ENCODE measurements at regions not wholly inside any gene's neighbourhood (a gene's known extent, or its start where the extent isn't known, plus 50 kb on each side); places are given as distances from the start of the nearest gene placed in this dataset.
A peak's percentile ranks its signal among the peaks of the same experiment; 100 is the strongest.
"Not testable (repeated sequence)": the region's sequence is repeated elsewhere in the genome, so short reads cannot be mapped to it uniquely, and the experiment has no call there.

DNA sequence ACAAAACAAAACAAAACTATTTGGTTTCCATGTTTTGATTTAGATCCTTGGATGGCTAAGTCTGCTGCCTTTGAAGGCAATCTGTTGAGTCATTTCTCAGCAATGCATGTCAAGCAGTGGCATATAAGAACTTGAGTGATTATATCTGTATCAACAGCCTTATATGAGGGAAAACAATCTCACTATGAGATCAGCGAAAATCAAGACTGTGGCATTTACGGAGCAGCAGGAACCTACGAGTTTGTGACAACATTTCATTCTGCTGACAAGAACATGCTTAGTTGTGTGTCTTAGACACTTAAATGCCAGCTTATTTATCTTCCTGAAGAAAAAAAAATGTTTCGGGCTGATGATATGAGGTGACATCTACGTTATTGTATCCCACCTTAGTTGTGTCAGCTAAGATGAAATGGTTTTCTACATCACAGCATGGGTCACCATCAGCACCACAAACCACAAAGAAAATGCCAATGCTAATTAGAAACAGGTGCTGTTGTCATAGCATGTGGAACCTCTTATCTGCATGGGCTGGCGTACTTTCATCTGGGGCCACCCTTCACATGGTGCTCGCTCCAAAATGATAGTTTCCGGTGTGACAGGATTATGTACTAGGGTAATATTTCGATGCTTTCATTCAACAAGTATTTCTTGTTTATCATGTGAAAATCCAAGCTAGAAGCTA is 1085.5 kb downstream of the SORCS1 start:
- no peak for DNase-seq (ENCODE audit: low read depth)

DNA sequence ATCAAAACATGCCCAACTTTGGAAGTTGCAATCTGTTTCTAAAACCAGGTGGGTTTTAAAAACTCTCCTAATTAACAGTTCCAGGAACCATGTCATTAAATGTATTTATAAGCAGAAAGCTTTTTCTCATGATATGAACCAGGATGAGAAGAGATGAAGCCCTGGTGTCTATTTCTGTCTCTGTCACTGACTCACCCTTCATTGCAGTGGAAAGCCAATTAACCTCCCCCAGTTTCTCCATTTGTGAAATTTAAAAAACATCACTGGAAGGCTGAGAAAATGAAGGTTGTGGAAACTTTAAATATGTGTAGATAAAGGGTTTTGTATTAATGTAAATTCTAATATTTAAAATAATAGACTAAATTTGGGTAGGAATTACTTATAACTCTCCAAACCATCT is 1088.0 kb downstream of the SORCS1 start:
- no peak for DNase-seq (ENCODE audit: low read depth)

DNA sequence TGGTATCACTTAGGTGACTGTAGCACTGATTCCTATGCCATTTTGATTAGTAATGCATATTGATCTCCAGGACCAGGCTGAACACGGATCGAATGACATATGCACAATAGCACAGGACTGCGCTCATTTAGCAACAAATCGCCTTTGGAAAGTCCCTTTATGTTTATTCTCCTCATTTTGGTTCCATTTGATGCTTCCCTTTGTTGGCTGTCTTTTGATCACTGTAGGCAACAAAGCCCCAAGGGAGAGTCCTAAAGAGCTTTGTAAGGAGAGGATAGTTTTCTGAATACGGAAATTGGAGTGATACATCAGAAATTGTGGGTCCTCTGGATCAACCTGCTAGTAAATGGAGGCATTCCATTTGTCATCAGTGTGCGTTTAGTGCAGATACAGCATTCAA is 1111.4 kb downstream of the SORCS1 start:
- DNase-seq (ENCODE audit: low read depth) = no peak

DNA sequence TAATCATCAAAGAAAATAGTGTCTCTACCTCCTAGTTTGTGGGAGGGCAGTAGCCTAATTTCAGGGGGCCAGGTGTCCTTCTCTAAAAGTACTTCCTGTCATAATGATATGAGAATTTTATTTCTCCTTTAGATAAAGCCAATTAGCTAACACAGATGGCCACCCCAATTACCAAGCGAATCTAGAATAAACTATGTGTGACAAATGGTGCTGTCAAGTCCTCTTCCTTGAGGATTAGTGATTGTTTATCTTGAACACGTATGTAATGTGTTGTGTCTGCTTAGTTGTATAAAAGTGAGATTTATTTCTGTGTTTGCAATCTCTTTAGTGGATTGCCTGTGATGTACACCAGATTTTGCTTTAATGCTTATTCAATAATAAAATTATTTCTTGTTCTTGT is 1120.0 kb downstream of the SORCS1 start:
- no peak for DNase-seq (ENCODE audit: low read depth)

DNA sequence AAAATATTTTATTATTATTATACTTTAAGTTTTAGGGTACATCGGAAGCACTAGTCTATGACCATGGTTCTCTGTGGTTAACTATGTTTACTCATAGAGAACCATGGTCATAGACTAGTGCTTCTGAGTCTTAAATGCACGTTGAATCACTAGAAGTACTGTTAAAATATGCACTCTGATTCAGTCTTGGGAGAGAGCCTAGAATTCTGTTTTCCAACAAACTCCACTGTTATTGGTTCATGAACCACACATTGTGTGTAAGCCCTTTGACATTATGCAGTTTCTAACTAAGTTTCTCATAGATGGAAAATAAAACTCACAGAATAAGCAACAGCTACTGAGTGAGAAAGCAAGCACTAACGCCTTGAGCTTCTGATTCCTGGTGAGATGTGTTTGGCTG is 1120.6 kb downstream of the SORCS1 start:
- peak; percentile 45 for DNase-seq (ENCODE audit: low read depth)

DNA sequence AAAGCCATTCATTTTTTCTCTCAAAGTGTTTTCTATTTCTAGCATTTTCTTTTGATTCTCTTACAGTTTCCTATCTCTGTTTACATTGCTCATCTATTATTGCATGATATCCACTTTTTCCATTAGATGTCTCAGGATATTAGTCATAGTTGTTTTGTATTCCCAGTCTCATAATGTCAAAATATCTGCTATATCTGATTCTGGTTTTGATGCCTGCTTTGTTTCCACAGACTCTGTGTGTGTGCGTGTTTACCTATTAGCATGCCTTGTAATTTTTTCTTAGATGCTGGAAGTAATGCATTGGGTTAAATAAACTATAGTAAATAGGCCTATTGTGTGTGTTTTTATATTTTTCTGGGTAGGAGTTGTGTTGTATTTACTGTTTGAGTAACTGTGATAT is 1126.3 kb downstream of the SORCS1 start:
- DNase-seq (ENCODE audit: low read depth) = no peak

DNA sequence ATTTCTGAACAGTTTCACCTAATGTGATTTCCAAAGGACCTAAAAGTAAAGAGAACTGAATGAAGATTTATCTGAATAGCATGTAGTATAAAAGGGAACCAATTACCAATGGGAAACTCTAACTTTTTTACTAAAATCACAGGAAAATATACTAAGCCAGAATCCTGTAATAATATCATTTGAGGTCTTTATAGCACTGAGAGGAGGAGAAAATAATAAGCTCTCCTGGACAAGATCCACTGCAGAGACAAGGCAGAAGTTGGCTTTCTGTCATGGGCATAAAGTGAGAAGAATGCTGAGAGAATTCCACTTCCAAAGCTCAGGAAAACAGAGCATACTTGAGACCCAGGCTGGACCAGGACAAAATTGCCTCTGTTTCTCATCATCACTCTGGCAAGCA is 1131.4 kb downstream of the SORCS1 start:
- DNase-seq (ENCODE audit: low read depth) = no peak

DNA sequence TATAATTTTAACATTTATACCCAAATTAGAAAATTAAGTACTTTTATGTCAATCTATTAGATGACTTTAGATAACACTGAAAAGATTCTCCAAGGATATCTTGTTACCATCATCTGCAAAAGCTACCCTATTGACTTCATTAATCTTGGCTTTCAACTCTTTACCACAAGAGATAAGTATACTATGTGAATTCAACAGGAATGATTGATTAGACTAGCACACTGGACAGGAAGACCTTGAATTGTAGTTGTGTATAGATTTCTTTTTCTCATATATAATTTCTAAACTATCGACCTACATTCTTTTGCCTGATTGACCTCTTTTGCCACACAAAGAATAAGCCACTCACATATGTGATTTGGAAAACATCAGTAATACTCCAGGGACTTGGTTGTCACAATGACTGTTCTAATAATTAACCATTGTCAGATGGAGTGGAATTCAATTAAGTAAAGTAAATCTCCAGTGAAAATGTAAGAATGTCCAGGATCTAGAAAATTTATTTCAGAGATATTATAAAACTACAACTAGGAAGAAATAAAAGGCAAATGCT is 1132.0 kb downstream of the SORCS1 start:
- no peak for DNase-seq (ENCODE audit: low read depth)

DNA sequence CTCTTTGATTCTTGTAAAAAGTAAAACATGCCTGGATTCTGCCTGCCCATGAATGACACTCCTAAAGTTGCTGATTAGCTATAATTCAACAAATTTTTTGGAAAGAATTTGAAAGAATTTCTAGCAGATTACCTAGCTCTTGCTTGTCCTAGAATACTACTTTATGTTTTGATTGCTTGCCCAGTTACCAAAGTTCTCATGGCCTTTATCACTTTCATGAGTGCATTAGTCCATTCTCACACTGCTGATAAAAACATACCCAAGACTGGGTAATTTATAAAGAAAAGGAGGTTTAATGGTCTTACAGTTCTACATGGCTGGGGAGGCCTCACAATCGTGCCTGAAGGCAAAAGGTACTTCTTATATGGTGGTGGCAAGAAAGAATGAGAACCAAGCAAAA is 1137.3 kb downstream of the SORCS1 start:
- DNase-seq (ENCODE audit: low read depth) = no peak

DNA sequence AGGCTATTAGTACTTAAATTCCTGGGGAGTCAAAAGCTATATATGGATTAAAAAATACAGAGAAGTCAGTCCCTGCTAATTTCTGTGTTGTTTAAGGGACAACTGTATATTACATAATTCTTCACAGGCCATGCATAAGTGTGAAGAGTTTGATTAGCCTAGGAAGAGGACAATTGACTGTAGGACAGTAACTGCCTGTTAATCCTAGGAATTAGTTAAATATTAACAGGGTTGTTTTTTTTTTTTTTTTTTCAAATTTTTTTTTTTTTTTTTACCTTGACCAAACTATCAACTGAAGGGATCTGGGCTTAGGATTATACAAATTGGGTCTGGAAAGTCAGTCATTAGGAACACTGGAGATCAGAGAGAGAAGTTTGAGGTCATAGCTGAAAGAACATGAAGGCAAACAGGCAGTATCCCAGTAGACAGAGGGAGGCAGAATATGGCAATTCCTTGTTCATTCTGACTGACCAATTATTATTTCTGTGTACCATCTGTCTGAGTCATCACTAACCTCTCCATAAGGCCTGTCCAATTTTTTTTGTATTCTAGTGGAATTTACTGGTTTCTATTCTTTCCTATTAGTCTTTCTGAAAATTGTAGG is 1139.2 kb downstream of the SORCS1 start:
- DNase-seq (ENCODE audit: low read depth) = no peak

DNA sequence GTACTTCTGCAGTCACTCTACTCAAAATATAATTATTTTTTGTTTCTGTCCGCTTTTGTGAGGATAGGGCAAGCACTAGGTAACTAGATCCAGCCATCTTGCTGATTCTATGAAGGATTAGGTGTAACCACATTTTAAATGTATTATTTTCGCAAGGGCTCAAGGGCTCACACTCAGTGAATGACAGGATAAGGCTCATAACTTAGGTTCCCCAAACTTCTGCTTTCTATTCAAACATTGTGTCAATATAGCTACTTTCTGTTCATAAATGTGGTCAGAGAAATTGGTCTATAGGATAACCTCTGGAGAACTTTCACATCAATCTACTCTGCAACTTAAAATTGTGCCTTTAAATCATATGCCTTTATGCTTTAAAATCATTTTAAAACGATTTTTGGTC is 1141.2 kb downstream of the SORCS1 start:
- no peak for DNase-seq (ENCODE audit: low read depth)

DNA sequence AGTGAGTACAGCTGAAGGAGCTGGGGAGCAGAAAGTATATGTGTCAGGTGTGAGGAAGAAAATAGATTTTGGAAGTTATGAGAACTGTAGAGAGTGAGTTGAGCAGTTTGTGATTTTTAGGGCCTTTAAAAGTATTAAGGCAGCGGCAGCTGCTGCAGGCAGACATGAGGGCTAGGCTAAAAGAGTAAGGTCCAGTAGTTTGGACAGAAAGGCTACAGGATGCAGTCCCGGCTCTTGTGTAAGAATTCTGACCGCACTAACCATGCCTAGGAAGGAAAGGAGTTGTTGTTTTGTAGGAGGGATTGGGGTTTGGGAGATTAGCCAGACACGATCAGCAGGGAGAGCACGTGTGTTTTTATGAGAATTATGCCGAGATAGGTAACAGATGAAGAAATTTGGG is 1144.9 kb downstream of the SORCS1 start:
- DNase-seq (ENCODE audit: low read depth) = not testable (repeated sequence)

DNA sequence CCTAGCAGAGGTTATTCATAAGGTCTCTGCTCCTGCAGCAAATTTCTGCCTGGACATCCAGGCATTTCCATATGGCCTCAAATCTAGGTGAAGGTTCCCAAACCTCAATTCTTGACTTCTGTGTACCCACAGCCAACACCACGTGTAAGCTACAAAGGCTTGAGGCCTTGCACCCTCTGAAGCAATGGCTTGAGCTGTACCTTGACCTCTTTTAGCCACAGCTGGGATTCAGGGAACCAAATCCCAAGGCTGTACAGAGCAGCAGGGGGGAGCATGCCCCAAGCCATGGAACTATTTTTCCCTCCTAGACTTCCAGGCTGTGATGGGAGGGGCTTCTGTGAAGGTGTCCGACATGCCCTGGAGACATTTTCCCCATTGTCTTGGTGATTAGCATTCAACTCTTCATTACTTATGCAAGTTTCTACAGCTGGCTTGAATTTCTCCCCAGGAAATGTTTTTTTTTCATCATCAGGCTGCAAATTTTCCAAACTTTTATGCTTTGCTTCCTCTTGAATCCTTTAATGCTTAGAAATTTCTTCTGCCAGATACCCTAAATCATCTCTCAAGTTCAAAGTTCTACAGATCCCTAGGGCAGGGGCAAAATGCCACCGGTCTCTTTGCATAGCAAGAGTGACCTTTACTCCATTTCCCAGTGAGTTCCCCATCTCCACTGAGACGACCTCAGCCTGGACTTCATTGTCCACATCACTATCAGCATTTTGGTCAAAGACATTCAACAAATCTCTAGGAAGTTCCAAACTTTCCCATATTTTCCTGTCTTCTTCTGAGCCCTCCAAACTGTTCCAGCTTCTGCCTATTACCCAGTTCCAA is 1148.9 kb downstream of the SORCS1 start:
- DNase-seq (ENCODE audit: low read depth) = not testable (repeated sequence)

DNA sequence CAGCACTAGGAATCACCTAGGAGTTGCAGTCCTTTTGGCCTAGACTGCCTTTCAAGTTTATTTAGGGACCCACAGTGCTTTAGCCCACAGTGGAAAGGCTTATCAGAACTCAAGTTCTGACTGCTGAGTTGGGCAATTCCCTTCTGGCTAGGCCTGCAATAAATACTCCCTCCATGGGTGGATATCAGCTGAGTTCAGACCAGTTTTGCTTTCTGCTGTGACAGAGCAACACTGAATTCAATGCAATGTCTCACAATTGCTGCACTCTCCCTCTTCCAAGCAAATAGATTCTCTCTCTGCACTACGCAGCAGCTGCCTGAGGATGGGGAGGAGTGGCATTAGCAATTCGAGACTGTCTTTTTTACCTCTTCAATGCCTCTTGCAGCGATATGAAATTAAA is 1153.3 kb downstream of the SORCS1 start:
- DNase-seq (ENCODE audit: low read depth) = no peak

DNA sequence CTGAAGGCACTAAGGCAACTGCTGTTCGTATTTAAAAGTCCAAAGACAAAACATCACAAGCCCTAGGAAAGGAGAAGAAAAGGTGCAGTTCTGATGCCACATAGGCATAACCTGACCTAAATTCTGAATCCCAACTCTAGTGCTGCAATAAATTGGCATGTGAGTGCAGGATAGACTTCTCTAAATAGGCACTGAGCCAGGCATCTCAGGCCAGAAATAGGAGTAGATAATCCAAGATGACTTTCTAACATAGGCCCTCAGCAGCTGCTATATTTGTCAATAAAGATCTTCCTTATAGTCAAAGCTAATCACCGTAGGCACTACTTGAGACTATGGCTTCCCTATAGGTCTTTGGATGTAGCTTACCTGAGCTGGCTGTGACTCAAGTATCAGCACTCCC is 1163.8 kb downstream of the SORCS1 start:
- DNase-seq (ENCODE audit: low read depth) = no peak

DNA sequence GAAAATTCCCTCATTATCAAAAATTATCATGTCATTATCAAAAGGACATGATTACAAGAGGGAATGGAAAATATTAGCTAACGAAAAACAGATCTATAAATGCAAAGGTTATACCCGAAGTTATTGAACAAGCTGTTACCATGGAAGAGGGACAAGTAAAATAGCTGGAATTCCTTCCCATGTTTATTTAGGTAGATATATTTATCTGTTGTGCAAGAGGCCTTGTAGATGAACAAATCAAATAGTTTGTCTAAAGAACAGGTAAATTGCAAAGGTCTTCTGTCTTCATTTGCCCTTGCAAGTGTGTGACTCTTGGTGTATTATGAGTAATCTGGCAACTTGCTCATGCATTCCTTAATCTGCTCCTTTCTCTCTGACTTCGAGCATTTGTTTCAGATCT is 1170.9 kb downstream of the SORCS1 start:
- DNase-seq (ENCODE audit: low read depth) = no peak

DNA sequence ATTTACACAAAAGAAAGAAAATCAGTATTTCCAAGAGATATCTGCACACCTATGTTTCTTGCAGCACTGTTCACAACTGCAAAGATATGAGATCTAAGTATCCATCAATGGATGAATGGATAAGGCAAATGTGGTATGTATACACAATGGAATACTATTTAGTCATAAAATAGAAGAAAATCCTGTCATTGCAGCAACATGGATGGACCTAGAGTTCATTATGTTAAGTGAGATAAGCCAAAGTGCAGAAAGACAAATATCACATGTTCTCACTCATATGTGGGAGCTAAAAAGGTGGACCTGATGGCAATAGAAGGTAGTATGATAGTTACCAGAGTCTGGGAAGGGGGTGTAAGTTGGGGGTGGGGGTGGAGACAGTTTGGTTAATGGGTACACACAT is 1171.6 kb downstream of the SORCS1 start:
- DNase-seq (ENCODE audit: low read depth) = no peak

DNA sequence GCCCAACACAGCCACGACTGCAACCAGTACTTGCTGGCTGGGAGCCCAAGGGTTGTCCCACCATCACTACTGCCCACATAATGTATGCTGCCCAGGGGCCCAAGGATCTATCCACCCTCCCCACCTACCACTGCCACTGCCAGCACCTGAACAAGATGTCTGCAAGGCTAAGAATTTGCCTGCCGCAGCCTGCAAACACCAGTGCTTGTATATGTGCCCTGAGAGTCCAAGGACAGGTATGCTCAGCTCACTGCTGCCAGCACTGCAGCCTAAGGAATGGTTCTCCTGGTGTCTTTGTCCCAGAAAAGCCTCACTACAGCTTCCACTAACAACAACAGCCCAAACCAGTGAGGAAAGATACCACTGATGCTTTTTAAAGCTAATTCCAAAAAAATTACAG is 1174.0 kb downstream of the SORCS1 start:
- no peak for DNase-seq (ENCODE audit: low read depth)

DNA sequence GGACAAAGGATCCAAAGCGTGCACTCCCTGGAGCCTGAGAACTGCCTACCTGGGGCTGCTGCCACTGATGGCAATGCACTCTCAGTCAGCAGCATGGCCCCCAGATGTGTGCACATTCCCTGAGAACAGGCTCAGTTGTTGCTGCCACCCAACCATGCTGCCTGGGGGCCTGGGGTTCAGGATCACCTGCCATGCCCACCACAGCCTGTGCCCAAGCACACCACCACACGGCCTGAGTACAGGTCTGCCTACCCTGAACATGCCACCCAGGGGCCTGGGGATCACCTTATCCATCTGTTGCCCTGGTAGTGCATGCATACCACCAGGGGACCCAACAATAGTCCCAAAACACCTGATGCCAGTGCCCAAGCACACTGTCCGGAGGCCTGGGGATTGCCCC is 1174.5 kb downstream of the SORCS1 start:
- no peak for DNase-seq (ENCODE audit: low read depth)

DNA sequence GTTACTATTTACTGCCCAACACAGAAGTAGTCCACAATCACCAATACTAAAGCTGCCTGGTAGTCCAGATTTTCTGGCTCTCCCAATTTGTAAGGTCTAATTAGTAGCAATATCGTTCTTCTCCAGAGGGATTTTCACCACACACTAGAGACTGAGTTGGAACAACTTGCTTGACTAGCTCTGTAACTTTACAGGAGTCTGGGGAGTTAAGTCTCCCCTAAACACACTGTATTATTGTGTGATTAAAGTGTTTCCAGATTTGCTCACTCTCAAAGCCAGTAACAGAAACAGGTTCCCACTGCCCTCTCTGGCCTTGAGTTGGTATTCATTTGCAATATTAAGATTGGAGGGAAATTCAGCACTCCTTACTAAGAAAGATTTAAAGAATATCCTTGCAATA is 1175.7 kb downstream of the SORCS1 start:
- no peak for DNase-seq (ENCODE audit: low read depth)

DNA sequence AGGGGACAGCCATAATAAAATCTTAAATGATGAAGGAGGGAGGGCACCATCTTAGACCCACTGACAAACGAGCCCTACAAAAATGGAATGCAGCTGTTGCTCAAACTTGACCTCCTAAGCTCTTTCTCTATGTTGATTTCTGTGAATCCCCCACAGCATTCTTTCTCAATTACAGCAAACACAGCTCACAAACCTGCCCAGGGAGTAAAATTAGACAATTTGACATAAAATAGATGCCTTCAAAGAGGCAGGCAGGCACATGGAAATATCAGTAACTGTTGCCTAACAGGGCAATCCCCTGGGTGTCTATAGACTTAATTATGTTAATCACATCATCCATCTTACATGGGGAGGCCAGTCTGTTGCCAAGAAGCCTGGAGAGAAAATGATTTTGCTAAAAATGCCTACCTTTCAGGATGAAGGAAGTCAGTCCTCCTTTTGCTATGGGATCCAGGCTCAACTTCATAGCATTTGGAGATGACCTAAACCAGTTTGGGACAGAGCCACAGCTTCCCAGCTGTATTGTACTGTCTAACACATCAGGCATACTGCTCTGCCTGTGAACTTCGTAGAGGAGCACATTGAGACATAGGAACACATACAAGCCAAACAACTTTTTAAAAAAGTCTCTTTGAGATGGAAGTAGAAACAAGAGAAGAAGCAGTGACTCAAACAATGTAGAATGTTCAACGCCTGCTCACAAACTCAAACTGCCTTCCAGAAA is 1177.4 kb downstream of the SORCS1 start:
- DNase-seq (ENCODE audit: low read depth) = no peak

DNA sequence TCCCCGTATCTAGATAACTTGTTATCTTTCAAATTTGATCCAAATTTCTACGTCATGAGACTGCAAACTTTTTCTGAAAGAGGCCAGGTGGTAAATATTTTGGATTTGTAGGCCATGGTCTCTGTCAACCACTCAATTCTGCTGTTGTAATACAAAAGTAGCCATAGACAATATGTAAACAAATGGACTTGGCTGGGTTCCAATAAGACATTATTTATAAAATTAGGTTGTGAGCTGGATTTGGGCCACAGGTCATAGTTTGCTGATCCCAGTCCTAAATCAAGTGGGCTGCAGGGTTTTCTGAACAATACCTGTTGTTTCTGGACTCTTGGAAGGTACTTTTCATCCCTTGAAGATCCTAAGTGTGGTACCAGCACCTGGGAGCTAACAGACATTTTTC is 1178.0 kb downstream of the SORCS1 start:
- DNase-seq (ENCODE audit: low read depth) = no peak

Measured in stromal cell of bone marrow (primary cell).